ENCODE measurements at regions not wholly inside any gene's neighbourhood (a gene's known extent, or its start where the extent isn't known, plus 50 kb on each side); places are given as distances from the start of the nearest gene placed in this dataset.

- TF ChIP-seq, protein P1, sequence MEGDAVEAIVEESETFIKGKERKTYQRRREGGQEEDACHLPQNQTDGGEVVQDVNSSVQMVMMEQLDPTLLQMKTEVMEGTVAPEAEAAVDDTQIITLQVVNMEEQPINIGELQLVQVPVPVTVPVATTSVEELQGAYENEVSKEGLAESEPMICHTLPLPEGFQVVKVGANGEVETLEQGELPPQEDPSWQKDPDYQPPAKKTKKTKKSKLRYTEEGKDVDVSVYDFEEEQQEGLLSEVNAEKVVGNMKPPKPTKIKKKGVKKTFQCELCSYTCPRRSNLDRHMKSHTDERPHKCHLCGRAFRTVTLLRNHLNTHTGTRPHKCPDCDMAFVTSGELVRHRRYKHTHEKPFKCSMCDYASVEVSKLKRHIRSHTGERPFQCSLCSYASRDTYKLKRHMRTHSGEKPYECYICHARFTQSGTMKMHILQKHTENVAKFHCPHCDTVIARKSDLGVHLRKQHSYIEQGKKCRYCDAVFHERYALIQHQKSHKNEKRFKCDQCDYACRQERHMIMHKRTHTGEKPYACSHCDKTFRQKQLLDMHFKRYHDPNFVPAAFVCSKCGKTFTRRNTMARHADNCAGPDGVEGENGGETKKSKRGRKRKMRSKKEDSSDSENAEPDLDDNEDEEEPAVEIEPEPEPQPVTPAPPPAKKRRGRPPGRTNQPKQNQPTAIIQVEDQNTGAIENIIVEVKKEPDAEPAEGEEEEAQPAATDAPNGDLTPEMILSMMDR (IDR thresholded peaks at IDR 0.05), result no peak
- no peak for TF ChIP-seq POLR2A (IDR thresholded peaks at IDR 0.05)
Observed at GRCh38 chr4:38255572-38255971, 295.4 kb downstream of the PTTG2 start.
